ENCODE measurements at regions not wholly inside any gene's neighbourhood (a gene's known extent, or its start where the extent isn't known, plus 50 kb on each side); places are given as distances from the start of the nearest gene placed in this dataset.
"Not testable (repeated sequence)": the region's sequence is repeated elsewhere in the genome, so short reads cannot be mapped to it uniquely, and the experiment has no call there.

DNA sequence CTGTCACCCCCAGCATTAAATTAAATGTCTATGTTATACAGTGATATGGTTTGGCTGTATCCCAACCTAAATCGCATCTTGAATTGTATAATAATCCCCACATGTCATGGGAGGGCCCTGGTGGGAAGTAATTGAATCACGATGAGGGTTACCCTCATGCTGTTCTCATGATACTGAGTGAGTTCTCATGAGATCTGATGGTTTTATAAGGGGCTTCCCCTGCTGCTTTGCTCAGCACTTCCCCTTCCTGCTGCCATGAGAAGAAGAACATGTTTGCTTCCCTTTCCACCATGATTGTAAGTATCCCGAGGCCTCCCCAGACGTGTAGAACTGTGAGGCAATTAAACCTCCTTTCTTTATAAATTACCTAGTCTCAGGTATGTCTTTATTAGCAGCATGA, 445.7 kb downstream of the MRPL39 start:
- Mint-ChIP-seq H3K4me1 (ENCODE audit: low read depth) (no peaks in the 10 kb centered on the region), H3K9me3 (peaks cover 2 to 3% of the 10 kb centered on the region in 2 donors), H3K4me3 (no peak overlapping the region), H3K27ac (no peak overlapping the region), H3K36me3 (ENCODE audit: insufficient read depth in 2 of 2) (no peaks in the 10 kb centered on the region), H3K27me3 (ENCODE audit: low read depth) (no peaks in the 10 kb centered on the region)
- DNase-seq (no peak), ATAC-seq (replicated peaks in 1 of 2) (no peak)

- not testable (repeated sequence) for H3K4me1 Mint-ChIP-seq (ENCODE audit: low read depth); DNase-seq
These were observed 452.3 kb downstream of the MRPL39 start for GRCh38 chr21:25155020-25155419.

DNA sequence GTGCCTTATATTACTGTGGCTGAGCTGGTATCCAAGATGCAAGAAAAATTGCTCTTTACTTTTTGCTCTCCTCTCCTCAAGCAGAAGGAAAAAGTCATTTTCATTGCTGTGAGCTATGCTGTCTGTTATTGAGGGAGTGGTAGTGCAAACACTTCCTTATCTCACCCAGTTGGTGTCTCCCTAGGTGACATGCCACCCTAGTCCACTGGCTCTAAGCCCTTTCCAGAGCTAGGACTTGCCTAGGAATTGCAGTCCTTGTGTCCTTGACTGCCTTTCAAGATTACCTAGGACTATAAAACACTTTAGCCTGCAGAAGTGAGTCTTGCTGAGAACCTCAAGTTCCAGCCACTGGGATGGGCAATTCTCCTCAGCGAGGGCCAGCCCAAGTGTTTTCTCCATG, 458.3 kb downstream of the MRPL39 start:
- H3K4me3 Mint-ChIP-seq: no peak overlapping the region
- ATAC-seq (replicated peaks in 1 of 2): no peak
- no peak for DNase-seq
- H3K27me3 Mint-ChIP-seq (ENCODE audit: low read depth): no peaks in the 10 kb centered on the region
- no peaks in the 10 kb centered on the region for H3K36me3 Mint-ChIP-seq (ENCODE audit: insufficient read depth in 2 of 2)
- peaks cover 0 to 3% of the 10 kb centered on the region in 2 donors for H3K9me3 Mint-ChIP-seq
- no peak overlapping the region for H3K27ac Mint-ChIP-seq
- no peaks in the 10 kb centered on the region for H3K4me1 Mint-ChIP-seq (ENCODE audit: low read depth)

More at GRCh38 chr21:25155020-25155419, 452.3 kb downstream of the MRPL39 start:
- not testable (repeated sequence) for H3K9me3 Mint-ChIP-seq; ATAC-seq (replicated peaks in 1 of 2); H3K27me3 Mint-ChIP-seq (ENCODE audit: low read depth); H3K4me3 Mint-ChIP-seq; H3K27ac Mint-ChIP-seq; H3K36me3 Mint-ChIP-seq (ENCODE audit: insufficient read depth in 2 of 2)

DNA sequence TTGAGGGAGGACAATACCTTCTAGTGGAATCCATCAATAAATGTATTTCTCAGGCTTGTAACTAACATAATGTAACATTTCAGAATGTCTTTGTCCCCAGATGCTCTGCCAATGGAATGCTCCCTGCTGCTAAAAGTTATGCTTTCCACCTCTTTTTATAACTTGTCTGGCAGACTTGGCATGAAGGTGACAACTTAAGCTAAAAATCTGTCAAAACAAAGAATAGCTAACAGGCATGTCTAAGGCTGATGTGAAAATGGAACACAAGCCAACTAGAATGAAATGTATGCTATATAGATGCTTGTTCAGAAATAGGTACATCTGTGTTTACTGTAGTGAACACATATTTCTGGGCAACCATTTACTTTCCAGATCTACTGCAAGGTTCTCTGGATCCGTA, 467.9 kb downstream of the MRPL39 start:
- no peak for DNase-seq
- no peak for ATAC-seq (replicated peaks in 1 of 2)
- no peaks in the 10 kb centered on the region for H3K36me3 Mint-ChIP-seq (ENCODE audit: insufficient read depth in 2 of 2)
- no peaks in the 10 kb centered on the region for H3K27me3 Mint-ChIP-seq (ENCODE audit: low read depth)
- H3K4me1 Mint-ChIP-seq (ENCODE audit: low read depth): no peaks in the 10 kb centered on the region
- no peak overlapping the region for H3K4me3 Mint-ChIP-seq
- no peak overlapping the region for H3K27ac Mint-ChIP-seq
- H3K9me3 Mint-ChIP-seq: no peaks in the 10 kb centered on the region

DNA sequence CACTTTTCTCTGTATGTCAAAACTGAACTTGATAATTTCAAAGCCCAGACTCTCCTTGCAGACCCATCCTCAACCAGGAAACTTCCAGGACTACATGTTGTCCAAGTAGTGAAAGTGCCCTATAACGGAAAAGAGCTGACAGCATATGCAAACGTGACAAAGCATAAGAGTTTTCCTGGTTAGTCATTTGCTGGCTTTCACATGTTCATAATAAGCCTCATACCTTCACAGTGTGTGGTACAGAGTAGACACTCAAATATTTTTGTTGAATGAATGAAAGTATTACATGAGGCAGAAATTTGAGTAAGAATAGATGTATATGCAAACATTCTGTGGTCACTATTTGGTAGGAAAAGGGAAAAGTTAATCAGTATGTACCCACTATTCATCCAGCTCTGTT, 473.3 kb downstream of the MRPL39 start:
- no peak overlapping the region for H3K4me3 Mint-ChIP-seq
- H3K9me3 Mint-ChIP-seq: peaks cover 2% of the 10 kb centered on the region in 2 donors
- H3K27ac Mint-ChIP-seq: no peak overlapping the region
- no peaks in the 10 kb centered on the region for H3K4me1 Mint-ChIP-seq (ENCODE audit: low read depth)
- DNase-seq (no peak), ATAC-seq (replicated peaks in 1 of 2) (no peak)
- H3K36me3 Mint-ChIP-seq (ENCODE audit: insufficient read depth in 2 of 2): no peaks in the 10 kb centered on the region
- no peaks in the 10 kb centered on the region for H3K27me3 Mint-ChIP-seq (ENCODE audit: low read depth)

- no peaks in the 10 kb centered on the region for H3K4me1 Mint-ChIP-seq (ENCODE audit: low read depth)
- H3K27ac Mint-ChIP-seq: no peak overlapping the region
- H3K9me3 Mint-ChIP-seq: no peaks in the 10 kb centered on the region
- no peaks in the 10 kb centered on the region for H3K27me3 Mint-ChIP-seq (ENCODE audit: low read depth)
- no peak overlapping the region for H3K4me3 Mint-ChIP-seq
- DNase-seq (no peak), ATAC-seq (replicated peaks in 1 of 2) (no peak)
- no peaks in the 10 kb centered on the region for H3K36me3 Mint-ChIP-seq (ENCODE audit: insufficient read depth in 2 of 2)
These were observed 479.5 kb downstream of the MRPL39 start for GRCh38 chr21:25127811-25128210.

- Mint-ChIP-seq H3K4me3 (no peak overlapping the region), H3K36me3 (ENCODE audit: insufficient read depth in 2 of 2) (no peaks in the 10 kb centered on the region), H3K4me1 (ENCODE audit: low read depth) (no peaks in the 10 kb centered on the region), H3K27me3 (ENCODE audit: low read depth) (no peaks in the 10 kb centered on the region), H3K9me3 (no peaks in the 10 kb centered on the region), H3K27ac (no peak overlapping the region)
- no peak for ATAC-seq (replicated peaks in 1 of 2)
- DNase-seq: no peak
These were observed 480.3 kb downstream of the MRPL39 start for GRCh38 chr21:25127007-25127406.

- Mint-ChIP-seq H3K27ac (no peak overlapping the region), H3K9me3 (no peaks in the 10 kb centered on the region), H3K4me3 (no peak overlapping the region), H3K4me1 (ENCODE audit: low read depth) (no peaks in the 10 kb centered on the region), H3K27me3 (ENCODE audit: low read depth) (no peaks in the 10 kb centered on the region), H3K36me3 (ENCODE audit: insufficient read depth in 2 of 2) (no peaks in the 10 kb centered on the region)
- DNase-seq (no peak), ATAC-seq (replicated peaks in 1 of 2) (no peak)
These were observed 480.7 kb downstream of the MRPL39 start for GRCh38 chr21:25126564-25126963.

GRCh38 chr21:25118648-25119047, 488.6 kb downstream of the MRPL39 start:
- Mint-ChIP-seq H3K27ac (no peak overlapping the region), H3K4me3 (no peak overlapping the region), H3K27me3 (ENCODE audit: low read depth) (no peaks in the 10 kb centered on the region), H3K4me1 (ENCODE audit: low read depth) (no peaks in the 10 kb centered on the region), H3K9me3 (peaks cover 3 to 8% of the 10 kb centered on the region in 2 donors), H3K36me3 (ENCODE audit: insufficient read depth in 2 of 2) (no peaks in the 10 kb centered on the region)
- no peak for DNase-seq
- no peak for ATAC-seq (replicated peaks in 1 of 2)

DNA sequence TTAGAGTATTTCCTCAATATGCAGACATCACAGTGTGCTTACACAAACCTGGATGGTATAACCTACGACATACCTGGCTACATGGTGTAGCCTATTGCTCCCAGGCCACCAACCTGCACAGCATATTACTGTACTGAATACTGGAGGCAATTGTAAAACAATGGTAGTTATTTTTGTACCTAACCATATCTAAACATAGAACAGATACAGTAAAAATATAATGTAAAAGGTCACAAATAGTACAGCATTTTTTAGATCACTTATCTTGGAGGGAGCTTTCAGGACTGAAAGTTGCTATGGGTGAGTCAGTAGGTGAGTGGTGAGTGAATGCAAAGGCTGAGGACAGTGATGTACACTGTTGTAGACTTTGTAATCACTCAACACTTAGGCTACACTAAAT, 492.3 kb downstream of the MRPL39 start:
- Mint-ChIP-seq H3K36me3 (ENCODE audit: insufficient read depth in 2 of 2) (no peaks in the 10 kb centered on the region), H3K27ac (no peak overlapping the region), H3K9me3 (peaks cover 3 to 8% of the 10 kb centered on the region in 2 donors), H3K4me1 (ENCODE audit: low read depth) (no peaks in the 10 kb centered on the region), H3K4me3 (no peak overlapping the region), H3K27me3 (ENCODE audit: low read depth) (no peaks in the 10 kb centered on the region)
- DNase-seq (no peak), ATAC-seq (replicated peaks in 1 of 2) (no peak)

DNA sequence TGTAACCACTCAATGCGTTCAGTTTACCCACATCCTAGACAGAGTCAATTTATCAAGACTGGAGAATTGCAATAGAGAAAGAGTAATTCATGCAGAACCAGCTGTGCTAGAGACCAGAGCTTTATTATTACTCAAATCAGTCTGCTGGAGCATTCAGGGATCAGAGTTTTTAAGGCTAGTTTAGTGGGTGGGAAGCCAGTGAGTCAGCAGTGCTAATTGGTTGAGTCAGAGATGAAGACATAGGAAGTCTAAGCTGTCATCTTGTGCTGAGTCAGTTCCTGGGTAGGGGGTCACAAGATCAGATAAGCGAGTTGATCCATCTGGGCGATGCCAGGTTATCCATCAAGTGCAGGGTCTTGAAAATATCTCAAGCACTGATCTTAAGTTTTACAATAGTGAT, 499.6 kb downstream of the MRPL39 start:
- Mint-ChIP-seq H3K27ac (no peak overlapping the region), H3K27me3 (ENCODE audit: low read depth) (no peaks in the 10 kb centered on the region), H3K9me3 (peaks cover 3 to 6% of the 10 kb centered on the region in 2 donors), H3K36me3 (ENCODE audit: insufficient read depth in 2 of 2) (no peaks in the 10 kb centered on the region), H3K4me3 (no peak overlapping the region), H3K4me1 (ENCODE audit: low read depth) (no peaks in the 10 kb centered on the region)
- no peak for ATAC-seq (replicated peaks in 1 of 2)
- no peak for DNase-seq

- DNase-seq (no peak), ATAC-seq (replicated peaks in 1 of 2) (no peak)
- Mint-ChIP-seq H3K4me3 (no peak overlapping the region), H3K9me3 (peaks cover 3 to 6% of the 10 kb centered on the region in 2 donors), H3K27me3 (ENCODE audit: low read depth) (no peaks in the 10 kb centered on the region), H3K36me3 (ENCODE audit: insufficient read depth in 2 of 2) (no peaks in the 10 kb centered on the region), H3K4me1 (ENCODE audit: low read depth) (no peaks in the 10 kb centered on the region), H3K27ac (no peak overlapping the region)
These were observed 503.6 kb downstream of the MRPL39 start for GRCh38 chr21:25103500-25104207.

DNA sequence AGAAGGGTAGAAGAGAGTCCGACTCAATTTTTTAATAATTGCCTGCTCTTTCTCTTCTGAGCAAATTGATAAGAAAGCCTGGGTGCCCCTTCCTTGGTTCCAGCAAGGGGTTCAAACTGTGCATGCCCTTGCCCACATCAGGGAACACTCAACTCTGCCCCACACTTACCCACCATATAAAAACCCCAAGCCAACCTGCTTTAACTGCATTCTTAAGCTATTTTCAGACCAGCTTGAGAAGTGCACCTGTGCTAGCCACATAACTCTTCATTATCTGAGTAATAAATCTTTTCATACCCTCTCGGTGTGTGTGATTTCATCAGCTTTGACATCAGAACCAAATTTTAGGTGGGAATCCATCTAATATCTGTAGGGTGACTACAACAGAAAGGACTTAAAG, 509.6 kb downstream of the MRPL39 start:
- Mint-ChIP-seq H3K9me3 (no peaks in the 10 kb centered on the region), H3K4me3 (no peak overlapping the region), H3K27ac (no peak overlapping the region), H3K36me3 (ENCODE audit: insufficient read depth in 2 of 2) (no peaks in the 10 kb centered on the region), H3K4me1 (ENCODE audit: low read depth) (no peaks in the 10 kb centered on the region), H3K27me3 (ENCODE audit: low read depth) (no peaks in the 10 kb centered on the region)
- no peak for ATAC-seq (replicated peaks in 1 of 2)
- DNase-seq: no peak

DNA sequence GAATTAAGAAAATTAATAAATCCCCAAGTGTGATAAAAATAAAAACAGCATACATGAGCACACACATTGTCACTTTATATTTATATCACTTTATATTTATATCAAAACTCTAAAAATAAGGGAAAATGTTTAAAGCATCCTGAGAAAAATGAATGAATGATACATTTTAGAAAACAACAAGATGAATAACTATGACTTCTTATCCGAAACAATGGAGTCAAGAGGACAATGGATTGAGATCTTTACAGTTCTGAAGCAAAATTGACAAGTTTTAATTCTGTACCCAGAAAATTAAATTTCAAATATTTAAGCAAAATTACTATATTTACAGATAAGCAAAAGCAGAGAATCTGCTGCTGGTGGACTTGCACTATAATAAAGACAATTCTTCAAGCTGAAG, 512.6 kb downstream of the MRPL39 start:
- Mint-ChIP-seq H3K4me1 (ENCODE audit: low read depth) (no peaks in the 10 kb centered on the region), H3K27me3 (ENCODE audit: low read depth) (no peaks in the 10 kb centered on the region), H3K27ac (no peak overlapping the region), H3K36me3 (ENCODE audit: insufficient read depth in 2 of 2) (no peaks in the 10 kb centered on the region), H3K9me3 (peaks cover 0 to 2% of the 10 kb centered on the region in 2 donors), H3K4me3 (no peak overlapping the region)
- ATAC-seq (replicated peaks in 1 of 2) (no peak), DNase-seq (no peak)

Measured in activated T-cell treated with anti-CD3 and anti-CD28 coated beads, Interleukin-2, amount 50 U/mL, for 72 hours (primary cell).